MCF 10A (cell line): ENCODE measurements at regions not wholly inside any gene's neighbourhood (a gene's known extent, or its start where the extent isn't known, plus 50 kb on each side); places are given as distances from the start of the nearest gene placed in this dataset.
A peak's percentile ranks its signal among the peaks of the same experiment; 100 is the strongest.
"Not testable (repeated sequence)": the region's sequence is repeated elsewhere in the genome, so short reads cannot be mapped to it uniquely, and the experiment has no call there.

Experiments used
- BruUV-seq: library from RNA; stranded (reverse); fragments of 400-500 nt; replicated peaks from 2 replicates; lab custom pipeline; 2021; lab: Mats Ljungman, UMichigan
- CTCF ChIA-PET: fragments of 300-600 bp; sonication (Branson Sonifier 250); formaldehyde crosslinking; extraction: SDS; loops from one replicate; lab custom pipeline; 2021; ENCODE audit warnings: antibody characterized with exemption, inconsistent platforms; lab: Yijun Ruan, JAX
- POLR2A ChIA-PET: fragments of 300-600, 350-650 bp; sonication (Branson Sonifier 250); formaldehyde crosslinking; extraction: SDS; loops from one replicate; lab custom pipeline; 2020; ENCODE audit warnings: antibody characterized with exemption, inconsistent platforms; lab: Yijun Ruan, JAX
- DNase-seq: peaks from one replicate; pipeline ENCODE4 v3.0.0-alpha.2; 2018; ENCODE audit not compliant: unreplicated experiment
- H3K27ac Mint-ChIP-seq: one replicate; pipeline ENCODE4 v1.8.0; 2022; ENCODE audit warnings: mild to moderate bottlenecking, low read depth, mixed read lengths; ENCODE audit not compliant: unreplicated experiment
- H3K27me3 Mint-ChIP-seq: one replicate; pipeline ENCODE4 v1.8.0; 2022; ENCODE audit warnings: mixed read lengths; ENCODE audit not compliant: insufficient read depth, unreplicated experiment
- H3K36me3 Mint-ChIP-seq: one replicate; pipeline ENCODE4 v1.8.0; 2022; ENCODE audit warnings: mild to moderate bottlenecking, moderate library complexity, mixed read lengths; ENCODE audit not compliant: insufficient read depth, unreplicated experiment
- H3K4me1 Mint-ChIP-seq: one replicate; pipeline ENCODE4 v1.8.0; 2022; ENCODE audit warnings: mixed read lengths; ENCODE audit not compliant: insufficient read depth, unreplicated experiment
- H3K4me3 Mint-ChIP-seq: one replicate; pipeline ENCODE4 v1.8.0; 2022; ENCODE audit warnings: mild to moderate bottlenecking, moderate library complexity, mixed read lengths; ENCODE audit not compliant: unreplicated experiment
- H3K9me3 Mint-ChIP-seq: one replicate; pipeline ENCODE4 v1.8.0; 2022; ENCODE audit warnings: mixed read lengths; ENCODE audit not compliant: unreplicated experiment
- CTCF ChIP-seq: fragments of 200-600 bp; IDR thresholded peaks from one replicate; pipeline ENCODE4 v1.8.0; 2022; ENCODE audit warnings: antibody characterized with exemption, mild to moderate bottlenecking; ENCODE audit not compliant: unreplicated experiment
- intact Hi-C: fragments of 100-400 bp; cut with micrococcal nuclease; formaldehyde crosslinking; loops from 2 replicates; pipeline ENCODE4 v1.14.1; 2022

GRCh38 chr2:91477731-91478672 is 2786.5 kb downstream of the RPIA start:
- DNase-seq, result no peak
- peaks cover 21% of the 10 kb centered on the region for H3K27me3 Mint-ChIP-seq
- intact Hi-C loops, result no loop called here
- no peaks in the 10 kb centered on the region for H3K4me1 Mint-ChIP-seq
- H3K27ac Mint-ChIP-seq, result no peak overlapping the region
- no peaks in the 10 kb centered on the region for H3K9me3 Mint-ChIP-seq
- ChIA-PET POLR2A (no interaction called here), CTCF (no interaction called here)
- no peak overlapping the region for H3K4me3 Mint-ChIP-seq
- H3K36me3 Mint-ChIP-seq, result no peaks in the 10 kb centered on the region
- BruUV-seq, result no TSS peak
- TF ChIP-seq CTCF, result no peak

- H3K4me1 Mint-ChIP-seq, BruUV-seq, POLR2A ChIA-PET, CTCF ChIA-PET, H3K36me3 Mint-ChIP-seq, H3K9me3 Mint-ChIP-seq, H3K27ac Mint-ChIP-seq, intact Hi-C loops, DNase-seq: not testable (repeated sequence)
- H3K27me3 Mint-ChIP-seq, result peaks cover 13% of the 10 kb centered on the region
- H3K4me3 Mint-ChIP-seq, result peak overlapping the region; percentile 37
These were observed 2787.6 kb downstream of the RPIA start for GRCh38 chr2:91478851-91479718.

GRCh38 chr2:91485226-91485625 is 2793.8 kb downstream of the RPIA start:
- BruUV-seq, H3K27ac Mint-ChIP-seq, intact Hi-C loops, H3K27me3 Mint-ChIP-seq, CTCF ChIA-PET, H3K36me3 Mint-ChIP-seq, H3K4me1 Mint-ChIP-seq, POLR2A ChIA-PET, DNase-seq, H3K9me3 Mint-ChIP-seq, H3K4me3 Mint-ChIP-seq: not testable (repeated sequence)
- peak; percentile 28 for TF ChIP-seq CTCF

- H3K27me3 Mint-ChIP-seq, CTCF ChIA-PET, H3K4me3 Mint-ChIP-seq, H3K4me1 Mint-ChIP-seq, H3K9me3 Mint-ChIP-seq, BruUV-seq, H3K27ac Mint-ChIP-seq, DNase-seq, POLR2A ChIA-PET, H3K36me3 Mint-ChIP-seq, intact Hi-C loops: not testable (repeated sequence)
These were observed 2805.9 kb downstream of the RPIA start for GRCh38 chr2:91497129-91498064.

- H3K36me3 Mint-ChIP-seq, H3K27me3 Mint-ChIP-seq, H3K9me3 Mint-ChIP-seq, H3K27ac Mint-ChIP-seq, H3K4me3 Mint-ChIP-seq, H3K4me1 Mint-ChIP-seq, BruUV-seq, CTCF ChIA-PET, POLR2A ChIA-PET, intact Hi-C loops, DNase-seq: not testable (repeated sequence)
These were observed 2806.6 kb downstream of the RPIA start for GRCh38 chr2:91498065-91498449.

- intact Hi-C loops, result not testable (repeated sequence)
These were observed 2807.2 kb downstream of the RPIA start for GRCh38 chr2:91498513-91499250.

More at GRCh38 chr2:91498513-91499250, 2807.2 kb downstream of the RPIA start:
- CTCF ChIA-PET, BruUV-seq, H3K36me3 Mint-ChIP-seq, DNase-seq, H3K4me1 Mint-ChIP-seq, H3K27ac Mint-ChIP-seq, H3K27me3 Mint-ChIP-seq, POLR2A ChIA-PET, H3K4me3 Mint-ChIP-seq, H3K9me3 Mint-ChIP-seq: not testable (repeated sequence)
